Thoracic aorta (tissue), 2 donors: ENCODE measurements at regions not wholly inside any gene's neighbourhood (a gene's known extent, or its start where the extent isn't known, plus 50 kb on each side); places are given as distances from the start of the nearest gene placed in this dataset.

Experiments used
- ATAC-seq: fragments of 150-250 bp; one replicate; pipeline ENCODE4 v1.8.0; 2017; ENCODE audit warnings: low read depth; ENCODE audit not compliant: insufficient number of reproducible peaks, low FRiP score
- DNase-seq: peaks from one replicate; pipeline ENCODE4 v3.0.0-alpha.2; 2020; ENCODE audit warnings: low spot score
- H3K27ac ChIP-seq, 2 donors: fragments of 200-600 bp; sonication (generic); 1 replicate in 1 of 2; 2 replicates in 1 of 2; pipeline ENCODE4 v1.5.1; 2016; ENCODE audit warnings: mild to moderate bottlenecking in 2 of 2, moderate library complexity in 2 of 2
- H3K27me3 ChIP-seq: fragments of 200-600 bp; sonication (generic); replicated peaks from 2 replicates; pipeline ENCODE4 v1.6.0; 2016; ENCODE audit warnings: mild to moderate bottlenecking; ENCODE audit not compliant: insufficient read depth
- H3K36me3 ChIP-seq: fragments of 200-600 bp; sonication (generic); one replicate; pipeline ENCODE4 v1.5.1; 2016
- H3K4me1 ChIP-seq, 2 donors: fragments of 200-600 bp; sonication (generic); 1 replicate in 1 of 2; 2 replicates in 1 of 2; pipeline versions ENCODE4 v1.5.1 to v1.6.0; 2016; ENCODE audit warnings: low read depth in 2 of 2, mild to moderate bottlenecking in 1 of 2; ENCODE audit not compliant: control insufficient read depth in 1 of 2
- H3K4me3 ChIP-seq: fragments of 200-600 bp; sonication (generic); 2 replicates; pipeline ENCODE4 v1.5.1; 2016; ENCODE audit warnings: mild to moderate bottlenecking
- H3K9me3 ChIP-seq: fragments of 200-600 bp; sonication (generic); 2 replicates; pipeline ENCODE4 v1.5.1; 2016
- CTCF ChIP-seq: fragments of 200-600 bp; sonication (generic); IDR thresholded peaks from one replicate; pipeline ENCODE4 v1.5.1; 2019; ENCODE audit warnings: antibody characterized with exemption

- no peaks in the 10 kb centered on the region for H3K27me3 ChIP-seq
- H3K4me3 ChIP-seq, result no peak overlapping the region
- ATAC-seq, result no peak
- H3K9me3 ChIP-seq, result no peaks in the 10 kb centered on the region
- no peak overlapping the region for H3K27ac ChIP-seq
- no peak for DNase-seq
- no peaks in the 10 kb centered on the region for H3K4me1 ChIP-seq
- no peak for TF ChIP-seq CTCF
- no peaks in the 10 kb centered on the region for H3K36me3 ChIP-seq
These were observed 100.0 kb upstream of the SOX1 start for GRCh38 chr13:111966933-111967332.

GRCh38 chr13:111967572-111968201 is 99.3 kb upstream of the SOX1 start:
- Histone ChIP-seq H3K4me1 (no peaks in the 10 kb centered on the region), H3K27ac (no peak overlapping the region), H3K27me3 (no peaks in the 10 kb centered on the region), H3K4me3 (no peak overlapping the region), H3K9me3 (no peaks in the 10 kb centered on the region), H3K36me3 (no peaks in the 10 kb centered on the region)
- no peak for ATAC-seq
- no peak for DNase-seq
- TF ChIP-seq CTCF, result no peak

GRCh38 chr13:111968336-111969010 is 98.5 kb upstream of the SOX1 start:
- DNase-seq (no peak), ATAC-seq (no peak)
- Histone ChIP-seq H3K4me3 (no peak overlapping the region), H3K27me3 (no peaks in the 10 kb centered on the region), H3K9me3 (no peaks in the 10 kb centered on the region), H3K36me3 (no peaks in the 10 kb centered on the region), H3K27ac (no peak overlapping the region), H3K4me1 (no peaks in the 10 kb centered on the region)
- TF ChIP-seq CTCF, result no peak

- Histone ChIP-seq H3K36me3 (no peaks in the 10 kb centered on the region), H3K27me3 (no peaks in the 10 kb centered on the region), H3K4me3 (no peak overlapping the region), H3K27ac (no peak overlapping the region), H3K4me1 (no peaks in the 10 kb centered on the region), H3K9me3 (no peaks in the 10 kb centered on the region)
- ATAC-seq, result no peak
- DNase-seq, result no peak
- no peak for TF ChIP-seq CTCF
These were observed 97.3 kb upstream of the SOX1 start for GRCh38 chr13:111969551-111970135.

- H3K27me3 ChIP-seq, result no peaks in the 10 kb centered on the region
- no peak overlapping the region for H3K27ac ChIP-seq
- H3K4me1 ChIP-seq, result no peaks in the 10 kb centered on the region
- no peak for TF ChIP-seq CTCF
- H3K9me3 ChIP-seq, result no peaks in the 10 kb centered on the region
- no peak for DNase-seq
- no peaks in the 10 kb centered on the region for H3K36me3 ChIP-seq
- ATAC-seq, result no peak
- H3K4me3 ChIP-seq, result no peak overlapping the region
These were observed 96.3 kb upstream of the SOX1 start for GRCh38 chr13:111970494-111971141.
